GM23338 (cell line): ENCODE measurements at regions not wholly inside any gene's neighbourhood (a gene's known extent, or its start where the extent isn't known, plus 50 kb on each side); places are given as distances from the start of the nearest gene placed in this dataset.

Experiments used
- ATAC-seq: fragments of 200-7000 bp; cut with Tn5 transposase; 3 replicates; pipeline ENCODE4 v1.9.1; 2020
- DNase-seq: peaks from one replicate; pipeline ENCODE4 v3.0.0-alpha.2; 2015; ENCODE audit warnings: low spot score
- H2AFZ ChIP-seq: fragments of 200-600 bp; sonication (generic); 2 replicates; pipeline ENCODE4 v1.8.0; 2016; ENCODE audit warnings: antibody characterized with exemption, mild to moderate bottlenecking, moderate library complexity
- H3F3A ChIP-seq: fragments of 200-600 bp; sonication (generic); replicated peaks from 2 replicates; pipeline ENCODE4 v1.8.0; 2017; ENCODE audit warnings: antibody characterized with exemption, mixed run types, low read depth
- H3K27ac ChIP-seq: fragments of 200-600 bp; sonication (generic); 2 replicates; pipeline ENCODE4 v1.6.1; 2016; ENCODE audit warnings: low read depth
- H3K27me3 ChIP-seq: fragments of 200-600 bp; sonication (generic); 2 replicates; pipeline ENCODE4 v1.8.0; 2016; ENCODE audit warnings: mild to moderate bottlenecking, mixed run types, moderate library complexity; ENCODE audit not compliant: insufficient read depth
- H3K36me3 ChIP-seq: fragments of 200-600 bp; sonication (generic); 2 replicates; pipeline ENCODE4 v1.8.0; 2016; ENCODE audit warnings: mild to moderate bottlenecking; ENCODE audit not compliant: insufficient read depth
- H3K4me1 ChIP-seq: fragments of 200-600 bp; sonication (generic); 2 replicates; pipeline ENCODE4 v1.8.0; 2016; ENCODE audit warnings: mild to moderate bottlenecking, moderate library complexity; ENCODE audit not compliant: insufficient read depth
- H3K4me2 ChIP-seq: fragments of 200-600 bp; sonication (generic); 2 replicates; pipeline ENCODE4 v1.7.1; 2017; ENCODE audit warnings: mixed run types
- H3K4me3 ChIP-seq: fragments of 200-600 bp; sonication (generic); 2 replicates; pipeline ENCODE4 v1.6.1; 2016; ENCODE audit warnings: mixed run types
- H3K79me2 ChIP-seq: fragments of 200-600 bp; sonication (generic); replicated peaks from 2 replicates; pipeline ENCODE4 v1.8.0; 2017; ENCODE audit warnings: mild to moderate bottlenecking; ENCODE audit not compliant: insufficient read depth
- H3K9me2 ChIP-seq: fragments of 200-600 bp; sonication (generic); 2 replicates; pipeline ENCODE4 v1.8.0; 2017; ENCODE audit not compliant: insufficient read depth
- H4K20me1 ChIP-seq: fragments of 200-600 bp; sonication (generic); replicated peaks from 2 replicates; pipeline ENCODE4 v1.8.0; 2017; ENCODE audit warnings: mild to moderate bottlenecking; ENCODE audit not compliant: insufficient read depth
- H3K27ac Mint-ChIP-seq: 2 replicates; pipeline ENCODE4 v1.8.0; 2020; ENCODE audit warnings: inconsistent platforms, mild to moderate bottlenecking, moderate library complexity, mixed read lengths
- H3K27me3 Mint-ChIP-seq: 3 replicates; pipeline ENCODE4 v1.8.0; 2022; ENCODE audit warnings: low read depth, mild to moderate bottlenecking, moderate library complexity, mixed read lengths, inconsistent platforms; ENCODE audit not compliant: insufficient read depth, poor library complexity
- H3K36me3 Mint-ChIP-seq: 3 replicates; pipeline ENCODE4 v1.8.0; 2021; ENCODE audit warnings: low read depth, mild to moderate bottlenecking, inconsistent platforms, moderate library complexity, mixed read lengths
- H3K4me1 Mint-ChIP-seq: 3 replicates; pipeline ENCODE4 v1.8.0; 2020; ENCODE audit warnings: mild to moderate bottlenecking, inconsistent platforms, mixed read lengths
- H3K4me3 Mint-ChIP-seq: 3 replicates; pipeline ENCODE4 v1.8.0; 2021; ENCODE audit warnings: moderate library complexity, mild to moderate bottlenecking, inconsistent platforms, mixed read lengths
- H3K9me3 Mint-ChIP-seq: 3 replicates; pipeline ENCODE4 v1.8.0; 2020; ENCODE audit warnings: moderate library complexity, mild to moderate bottlenecking, inconsistent platforms, mixed read lengths
- CREB1 ChIP-seq: fragments of 250-450 bp; sonication (Bioruptor Pico); IDR thresholded peaks from 2 replicates; pipeline ENCODE4 v1.5.0; 2020; ENCODE audit warnings: low read depth, mild to moderate bottlenecking, moderate library complexity
- CTCF ChIP-seq, 2 experiments: fragments of 200-600 bp in 1 of 2; sonication (generic) in 1 of 2; conservative IDR thresholded peaks; 2 replicates each; pipeline versions ENCODE4 v1.5.1 to v1.6.1; 2016 to 2017; ENCODE audit warnings: antibody characterized with exemption in 2 of 2, low read depth in 2 of 2, mild to moderate bottlenecking in 2 of 2, moderate library complexity in 1 of 2
- EZH2 ChIP-seq: fragments of 200-600 bp; sonication (generic); IDR thresholded peaks from one replicate; pipeline ENCODE4 v1.8.0; 2017; ENCODE audit warnings: antibody characterized with exemption, mild to moderate bottlenecking, low read depth; ENCODE audit not compliant: unreplicated experiment
- EZH2phosphoT487 ChIP-seq: fragments of 200-600 bp; sonication (generic); IDR thresholded peaks from one replicate; pipeline ENCODE4 v1.8.1; 2018; ENCODE audit warnings: antibody characterized with exemption; ENCODE audit not compliant: unreplicated experiment
- JUNB ChIP-seq: IDR thresholded peaks from one replicate; pipeline ENCODE4 v1.6.1; 2016; ENCODE audit warnings: antibody characterized with exemption; ENCODE audit not compliant: unreplicated experiment
- NANOG ChIP-seq: IDR thresholded peaks from 2 replicates; pipeline ENCODE4 v1.6.1; 2016; ENCODE audit warnings: antibody characterized with exemption, borderline replicate concordance
- STAT1 ChIP-seq: IDR thresholded peaks from one replicate; pipeline ENCODE4 v1.6.1; 2016; ENCODE audit warnings: antibody characterized with exemption; ENCODE audit not compliant: unreplicated experiment
- ZNF331 ChIP-seq: fragments of 250-450 bp; sonication (Bioruptor Pico); IDR thresholded peaks from 2 replicates; pipeline ENCODE4 v1.5.0; 2020; ENCODE audit warnings: low read depth, mild to moderate bottlenecking, moderate library complexity
- TF ChIP-seq, protein P1 (sequence below): IDR thresholded peaks from 2 replicates; pipeline ENCODE4 v1.6.1; 2016; ENCODE audit warnings: antibody characterized with exemption
- TF ChIP-seq, protein P2 (sequence below): fragments of 250-450 bp; sonication (Bioruptor Pico); IDR thresholded peaks from 2 replicates; pipeline ENCODE4 v1.5.0; 2020; ENCODE audit warnings: mild to moderate bottlenecking, moderate library complexity

GRCh38 chr1:80258659-80259058, 1252.1 kb upstream of the ADGRL4 start (continued):
- TF ChIP-seq, protein P1, sequence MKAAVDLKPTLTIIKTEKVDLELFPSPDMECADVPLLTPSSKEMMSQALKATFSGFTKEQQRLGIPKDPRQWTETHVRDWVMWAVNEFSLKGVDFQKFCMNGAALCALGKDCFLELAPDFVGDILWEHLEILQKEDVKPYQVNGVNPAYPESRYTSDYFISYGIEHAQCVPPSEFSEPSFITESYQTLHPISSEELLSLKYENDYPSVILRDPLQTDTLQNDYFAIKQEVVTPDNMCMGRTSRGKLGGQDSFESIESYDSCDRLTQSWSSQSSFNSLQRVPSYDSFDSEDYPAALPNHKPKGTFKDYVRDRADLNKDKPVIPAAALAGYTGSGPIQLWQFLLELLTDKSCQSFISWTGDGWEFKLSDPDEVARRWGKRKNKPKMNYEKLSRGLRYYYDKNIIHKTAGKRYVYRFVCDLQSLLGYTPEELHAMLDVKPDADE: no peak
- TF ChIP-seq NANOG (no peak), EZH2 (no peak), ZNF331 (CRISPR knock-in tag) (no peak), EZH2phosphoT487 (no peak), CTCF (conservative IDR thresholded peaks at IDR 0.05; ENCODE audit: low read depth in 2 of 2) (no peak), STAT1 (no peak)

GRCh38 chr1:80251591-80251990, 1245.1 kb upstream of the ADGRL4 start:
- Mint-ChIP-seq H3K4me1 (no peaks in the 10 kb centered on the region), H3K27ac (no peak overlapping the region), H3K4me3 (no peak overlapping the region), H3K9me3 (peaks cover 15% of the 10 kb centered on the region), H3K27me3 (no peaks in the 10 kb centered on the region), H3K36me3 (peaks cover 6% of the 10 kb centered on the region; the same call in 2 of the 3 replicates)
- Histone ChIP-seq H4K20me1 (no peaks in the 10 kb centered on the region), H3F3A (no peaks in the 10 kb centered on the region), H3K4me3 (no peak overlapping the region), H3K4me2 (no peak overlapping the region), H2AFZ (no peak overlapping the region), H3K27me3 (no peaks in the 10 kb centered on the region), H3K79me2 (no peaks in the 10 kb centered on the region), H3K4me1 (no peaks in the 10 kb centered on the region), H3K9me2 (peaks cover 6% of the 10 kb centered on the region; the same call in 1 of the 2 replicates), H3K36me3 (no peaks in the 10 kb centered on the region), H3K27ac (no peak overlapping the region)
- DNase-seq (no peak), ATAC-seq (no peak)
- TF ChIP-seq CREB1 (CRISPR knock-in tag) (no peak), EZH2 (no peak), NANOG (no peak), CTCF (conservative IDR thresholded peaks at IDR 0.05; ENCODE audit: low read depth in 2 of 2) (no peak), ZNF331 (CRISPR knock-in tag) (no peak), JUNB (no peak)
- TF ChIP-seq, protein P1: no peak
- TF ChIP-seq, protein P2, sequence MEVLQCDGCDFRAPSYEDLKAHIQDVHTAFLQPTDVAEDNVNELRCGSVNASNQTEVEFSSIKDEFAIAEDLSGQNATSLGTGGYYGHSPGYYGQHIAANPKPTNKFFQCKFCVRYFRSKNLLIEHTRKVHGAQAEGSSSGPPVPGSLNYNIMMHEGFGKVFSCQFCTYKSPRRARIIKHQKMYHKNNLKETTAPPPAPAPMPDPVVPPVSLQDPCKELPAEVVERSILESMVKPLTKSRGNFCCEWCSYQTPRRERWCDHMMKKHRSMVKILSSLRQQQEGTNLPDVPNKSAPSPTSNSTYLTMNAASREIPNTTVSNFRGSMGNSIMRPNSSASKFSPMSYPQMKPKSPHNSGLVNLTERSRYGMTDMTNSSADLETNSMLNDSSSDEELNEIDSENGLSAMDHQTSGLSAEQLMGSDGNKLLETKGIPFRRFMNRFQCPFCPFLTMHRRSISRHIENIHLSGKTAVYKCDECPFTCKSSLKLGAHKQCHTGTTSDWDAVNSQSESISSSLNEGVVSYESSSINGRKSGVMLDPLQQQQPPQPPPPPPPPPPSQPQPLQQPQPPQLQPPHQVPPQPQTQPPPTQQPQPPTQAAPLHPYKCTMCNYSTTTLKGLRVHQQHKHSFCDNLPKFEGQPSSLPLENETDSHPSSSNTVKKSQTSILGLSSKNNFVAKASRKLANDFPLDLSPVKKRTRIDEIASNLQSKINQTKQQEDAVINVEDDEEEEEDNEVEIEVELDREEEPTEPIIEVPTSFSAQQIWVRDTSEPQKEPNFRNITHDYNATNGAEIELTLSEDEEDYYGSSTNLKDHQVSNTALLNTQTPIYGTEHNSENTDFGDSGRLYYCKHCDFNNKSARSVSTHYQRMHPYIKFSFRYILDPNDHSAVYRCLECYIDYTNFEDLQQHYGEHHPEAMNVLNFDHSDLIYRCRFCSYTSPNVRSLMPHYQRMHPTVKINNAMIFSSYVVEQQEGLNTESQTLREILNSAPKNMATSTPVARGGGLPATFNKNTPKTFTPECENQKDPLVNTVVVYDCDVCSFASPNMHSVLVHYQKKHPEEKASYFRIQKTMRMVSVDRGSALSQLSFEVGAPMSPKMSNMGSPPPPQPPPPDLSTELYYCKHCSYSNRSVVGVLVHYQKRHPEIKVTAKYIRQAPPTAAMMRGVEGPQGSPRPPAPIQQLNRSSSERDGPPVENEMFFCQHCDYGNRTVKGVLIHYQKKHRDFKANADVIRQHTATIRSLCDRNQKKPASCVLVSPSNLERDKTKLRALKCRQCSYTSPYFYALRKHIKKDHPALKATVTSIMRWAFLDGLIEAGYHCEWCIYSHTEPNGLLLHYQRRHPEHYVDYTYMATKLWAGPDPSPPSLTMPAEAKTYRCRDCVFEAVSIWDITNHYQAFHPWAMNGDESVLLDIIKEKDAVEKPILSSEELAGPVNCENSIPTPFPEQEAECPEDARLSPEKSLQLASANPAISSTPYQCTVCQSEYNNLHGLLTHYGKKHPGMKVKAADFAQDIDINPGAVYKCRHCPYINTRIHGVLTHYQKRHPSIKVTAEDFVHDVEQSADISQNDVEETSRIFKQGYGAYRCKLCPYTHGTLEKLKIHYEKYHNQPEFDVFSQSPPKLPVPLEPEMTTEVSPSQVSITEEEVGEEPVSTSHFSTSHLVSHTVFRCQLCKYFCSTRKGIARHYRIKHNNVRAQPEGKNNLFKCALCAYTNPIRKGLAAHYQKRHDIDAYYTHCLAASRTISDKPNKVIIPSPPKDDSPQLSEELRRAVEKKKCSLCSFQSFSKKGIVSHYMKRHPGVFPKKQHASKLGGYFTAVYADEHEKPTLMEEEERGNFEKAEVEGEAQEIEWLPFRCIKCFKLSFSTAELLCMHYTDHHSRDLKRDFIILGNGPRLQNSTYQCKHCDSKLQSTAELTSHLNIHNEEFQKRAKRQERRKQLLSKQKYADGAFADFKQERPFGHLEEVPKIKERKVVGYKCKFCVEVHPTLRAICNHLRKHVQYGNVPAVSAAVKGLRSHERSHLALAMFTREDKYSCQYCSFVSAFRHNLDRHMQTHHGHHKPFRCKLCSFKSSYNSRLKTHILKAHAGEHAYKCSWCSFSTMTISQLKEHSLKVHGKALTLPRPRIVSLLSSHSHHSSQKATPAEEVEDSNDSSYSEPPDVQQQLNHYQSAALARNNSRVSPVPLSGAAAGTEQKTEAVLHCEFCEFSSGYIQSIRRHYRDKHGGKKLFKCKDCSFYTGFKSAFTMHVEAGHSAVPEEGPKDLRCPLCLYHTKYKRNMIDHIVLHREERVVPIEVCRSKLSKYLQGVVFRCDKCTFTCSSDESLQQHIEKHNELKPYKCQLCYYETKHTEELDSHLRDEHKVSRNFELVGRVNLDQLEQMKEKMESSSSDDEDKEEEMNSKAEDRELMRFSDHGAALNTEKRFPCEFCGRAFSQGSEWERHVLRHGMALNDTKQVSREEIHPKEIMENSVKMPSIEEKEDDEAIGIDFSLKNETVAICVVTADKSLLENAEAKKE (CRISPR knock-in tag): no peak
